ENCODE measurements at regions not wholly inside any gene's neighbourhood (a gene's known extent, or its start where the extent isn't known, plus 50 kb on each side); places are given as distances from the start of the nearest gene placed in this dataset.
"Not testable (repeated sequence)": the region's sequence is repeated elsewhere in the genome, so short reads cannot be mapped to it uniquely, and the experiment has no call there.

DNA sequence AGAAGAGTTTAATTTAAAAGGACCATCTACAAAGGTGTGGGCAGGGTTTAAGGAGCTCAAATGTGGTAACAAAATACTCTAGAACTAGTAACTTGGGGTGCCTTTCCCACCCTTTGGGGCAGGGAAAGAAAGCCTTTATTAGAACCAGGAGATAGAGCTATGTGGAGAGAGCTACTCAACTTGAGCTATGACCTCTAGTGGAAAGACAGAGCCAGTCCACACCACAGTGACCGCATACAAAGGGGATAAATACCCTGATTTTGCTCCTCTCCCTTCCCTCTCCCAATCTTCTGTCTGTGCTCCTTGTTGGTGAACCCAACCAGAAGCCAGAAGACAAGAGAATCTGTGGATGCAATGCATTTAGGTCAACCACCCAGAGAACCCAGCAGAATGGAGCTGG is 54.4 kb upstream of the JAK1 start:
- peak in 1 of 2 experiments; percentile 34 for DNase-seq

GRCh38 chr1:65021795-65022194 is 55.4 kb upstream of the JAK1 start:
- DNase-seq, result no peak

DNA sequence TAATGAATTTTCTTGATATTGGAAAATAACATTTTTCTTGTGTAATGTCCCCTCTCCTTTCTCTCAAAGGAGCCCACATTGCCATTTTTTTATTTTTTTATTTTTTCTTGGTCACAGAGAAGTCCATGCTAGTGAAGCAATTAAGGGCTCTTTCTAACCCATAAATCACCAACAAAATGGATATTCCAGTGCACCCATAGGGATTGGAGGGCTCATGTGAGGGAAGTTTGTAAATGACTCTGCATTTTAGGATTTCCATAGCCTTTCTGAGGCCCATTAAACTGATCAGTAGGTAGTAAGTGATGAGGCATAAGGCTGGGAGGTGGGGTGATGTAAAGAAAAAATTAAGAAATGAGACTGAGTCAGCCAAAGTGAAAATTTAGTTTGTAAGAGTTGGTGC is 55.9 kb upstream of the JAK1 start:
- DNase-seq, result no peak

DNA sequence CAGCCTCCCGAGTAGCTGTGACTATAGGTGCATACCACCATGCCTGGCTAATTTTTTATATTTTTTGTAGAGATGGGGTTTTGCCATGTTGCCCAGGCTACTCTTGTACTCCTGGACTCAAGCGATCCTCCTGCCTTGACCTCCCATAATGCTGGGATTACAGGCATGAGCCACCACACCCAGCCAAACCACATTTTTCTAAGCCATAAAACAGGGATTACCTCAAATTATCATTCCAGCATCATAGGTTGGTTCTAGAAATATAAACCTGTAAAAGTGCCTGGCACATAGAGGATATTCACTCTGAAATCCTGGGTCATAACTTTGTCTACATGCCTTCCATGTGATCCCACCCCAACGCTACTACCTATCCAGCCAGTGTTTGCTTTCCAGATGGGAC is 59.4 kb upstream of the JAK1 start:
- no peak for DNase-seq

DNA sequence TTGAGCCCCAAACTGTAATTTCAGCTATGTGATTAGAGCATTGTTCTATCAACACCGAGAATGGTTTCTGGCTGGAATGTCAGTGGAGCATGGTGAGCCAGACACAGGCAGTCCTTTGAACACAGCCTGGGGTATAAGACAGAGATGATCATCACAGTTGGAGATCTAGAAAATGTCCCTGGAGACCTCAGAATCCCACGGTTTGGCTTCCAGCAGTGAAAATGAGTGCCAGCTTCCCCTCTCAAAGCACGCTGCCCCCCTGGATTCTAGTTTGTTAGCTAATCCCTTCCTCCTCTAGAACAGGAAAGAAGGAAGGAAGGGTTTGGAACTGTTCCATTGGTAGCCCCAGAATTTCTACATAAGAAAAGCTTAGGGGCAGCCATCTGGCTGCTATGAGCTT is 59.9 kb upstream of the JAK1 start:
- no peak for DNase-seq

DNA sequence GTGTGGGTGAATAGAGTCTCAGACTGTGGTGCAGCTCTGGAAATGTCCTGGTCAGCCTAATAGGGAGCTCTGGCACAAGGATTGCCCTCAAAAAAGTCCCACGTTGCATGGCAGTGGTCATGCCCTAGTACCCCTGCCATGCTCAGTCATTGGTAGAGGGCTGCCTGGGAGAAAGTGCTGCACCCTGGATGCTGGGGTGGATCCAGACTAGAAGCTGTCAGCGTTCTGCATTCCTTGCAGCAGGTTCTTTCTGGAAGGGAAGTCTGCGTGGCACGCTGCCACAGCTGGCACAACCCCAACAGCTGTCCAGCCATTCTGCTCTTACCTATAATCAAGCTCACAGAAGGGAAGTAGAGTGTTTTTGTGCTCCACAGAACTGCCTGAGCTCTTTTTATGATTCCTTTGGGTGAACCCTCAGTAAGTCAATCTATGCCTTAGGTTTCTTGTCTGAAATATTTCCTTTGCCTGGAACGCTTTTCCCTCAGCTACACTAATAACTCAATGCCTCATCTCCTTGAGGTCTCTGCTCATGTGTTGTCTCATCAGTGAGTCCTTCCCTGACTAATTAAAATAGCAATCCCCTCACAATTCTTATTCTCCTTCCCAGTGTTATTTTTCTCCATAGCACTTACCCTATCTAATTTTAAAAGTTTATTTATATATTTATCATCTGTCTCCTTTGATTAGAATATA is 61.5 kb upstream of the JAK1 start:
- no peak for DNase-seq

- not testable (repeated sequence) for DNase-seq
These were observed 63.1 kb upstream of the JAK1 start for GRCh38 chr1:65029434-65029833.

- not testable (repeated sequence) for DNase-seq
These were observed 68.5 kb upstream of the JAK1 start for GRCh38 chr1:65034879-65035278.

DNA sequence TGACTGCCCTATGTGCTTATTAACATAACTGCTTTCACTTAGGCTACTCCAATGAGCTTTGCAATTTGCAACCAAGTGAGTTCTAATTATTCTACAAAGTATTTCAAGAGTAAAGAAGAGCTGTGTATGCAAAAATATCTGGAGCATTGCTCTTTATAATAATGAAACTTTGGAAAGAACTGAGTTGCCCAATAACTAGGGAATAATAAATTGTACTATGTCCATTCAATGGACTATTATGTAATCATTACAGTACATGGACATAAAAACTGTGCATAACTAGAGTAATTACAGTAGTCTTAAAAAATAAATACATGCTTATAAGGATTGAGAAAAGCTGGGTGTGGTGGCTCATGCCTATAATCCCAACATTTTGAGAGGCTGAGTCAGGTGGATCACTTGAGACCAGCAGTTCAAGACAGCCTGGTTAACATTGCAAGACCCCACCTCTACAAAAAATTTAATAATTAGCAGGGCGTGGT is 70.3 kb upstream of the JAK1 start:
- DNase-seq, result no peak

GRCh38 chr1:65039066-65039465 is 72.7 kb upstream of the JAK1 start:
- DNase-seq, result no peak

DNA sequence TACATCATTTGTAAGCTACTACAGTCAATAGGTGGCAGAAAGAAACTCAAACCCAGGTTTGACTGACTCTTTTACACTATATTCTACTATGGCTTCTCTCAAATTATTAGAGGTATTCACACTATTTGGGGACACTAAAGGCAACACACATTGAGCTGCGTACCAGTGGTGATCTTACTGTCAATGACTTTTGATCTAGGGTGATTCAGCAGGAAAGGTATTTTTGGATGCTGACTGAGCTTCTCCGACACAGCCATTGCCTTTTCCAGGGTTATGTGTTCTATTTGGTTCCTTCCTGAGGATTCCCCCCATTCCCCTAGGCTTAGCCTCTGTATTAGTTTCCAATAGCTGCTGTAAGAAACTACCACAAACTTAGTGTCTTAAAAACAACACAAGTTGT is 73.2 kb upstream of the JAK1 start:
- DNase-seq, result no peak

GRCh38 chr1:65042467-65042866 is 76.1 kb upstream of the JAK1 start:
- no peak for DNase-seq

- DNase-seq, result no peak
These were observed 78.1 kb upstream of the JAK1 start for GRCh38 chr1:65044411-65044810.

GRCh38 chr1:65045022-65045817 is 78.9 kb upstream of the JAK1 start:
- DNase-seq, result no peak

DNA sequence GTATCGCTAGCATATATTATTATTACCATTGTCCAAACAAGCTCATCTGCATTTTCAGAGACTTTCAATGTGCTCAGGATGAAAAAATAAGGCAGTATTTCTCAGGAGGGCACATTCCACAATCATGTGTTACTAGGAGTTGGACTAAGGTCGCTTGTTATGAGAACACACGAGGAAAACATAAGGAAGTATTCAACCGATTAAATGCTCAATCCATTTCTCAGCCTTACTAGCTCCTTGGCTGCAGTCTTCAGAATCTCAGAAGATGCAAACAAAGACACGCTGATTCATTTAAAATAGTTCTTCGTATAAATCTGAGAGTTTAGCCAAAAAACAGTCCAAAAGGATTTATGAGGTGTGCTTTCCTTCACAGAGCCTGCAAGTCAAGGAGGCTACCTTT is 82.0 kb upstream of the JAK1 start:
- DNase-seq, result no peak

- no peak for DNase-seq
These were observed 83.8 kb upstream of the JAK1 start for GRCh38 chr1:65049941-65050713.

DNA sequence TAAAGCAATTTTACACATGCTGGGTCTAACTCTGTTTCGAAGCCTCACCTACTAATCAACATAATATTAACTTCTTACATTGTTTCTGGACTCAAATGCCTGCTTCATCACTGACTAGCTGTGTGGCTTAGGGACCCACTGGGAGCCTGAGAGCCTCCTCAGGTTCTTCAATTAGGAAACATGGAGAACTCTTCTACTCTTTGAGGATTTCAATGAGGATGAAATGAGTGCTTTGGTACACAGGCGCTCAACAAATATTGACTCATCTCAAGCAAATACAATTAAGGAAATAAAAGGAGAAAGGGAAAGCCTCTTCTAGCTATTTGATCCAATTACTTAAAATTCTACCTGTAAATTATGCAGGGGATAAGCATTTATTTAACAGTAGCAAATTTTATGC is 84.4 kb upstream of the JAK1 start:
- DNase-seq, result no peak

GRCh38 chr1:65054481-65054880 is 88.1 kb upstream of the JAK1 start:
- DNase-seq, result no peak

GRCh38 chr1:65055747-65056146 is 89.4 kb upstream of the JAK1 start:
- DNase-seq, result peak; percentile 92

DNA sequence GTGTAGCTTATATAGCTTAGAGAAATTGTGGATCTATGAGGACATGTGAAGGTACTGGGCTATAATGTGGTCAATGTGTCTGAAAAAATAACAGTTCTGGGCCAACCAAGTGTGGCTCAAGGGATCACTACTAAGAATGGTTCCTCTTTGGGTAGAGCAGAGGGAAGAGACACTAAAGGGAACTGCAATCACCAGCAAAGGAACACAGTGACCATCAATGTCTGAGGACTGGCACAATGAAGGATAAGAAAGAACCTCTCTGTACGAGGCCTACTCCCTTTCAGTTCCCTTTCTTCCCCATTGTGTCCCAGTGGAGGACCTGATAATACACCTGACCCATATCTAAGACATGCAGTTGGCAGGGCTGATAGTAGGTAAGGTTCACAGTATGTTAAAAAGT is 89.9 kb upstream of the JAK1 start:
- DNase-seq, result peak; percentile 78 to 80

- DNase-seq, result no peak
These were observed 90.5 kb upstream of the JAK1 start for GRCh38 chr1:65056866-65057265.

GRCh38 chr1:65059930-65060538 is 88.0 kb upstream of the AK4 start:
- DNase-seq, result peak; percentile 52 to 58

GRCh38 chr1:65062339-65062738 is 85.7 kb upstream of the AK4 start:
- no peak for DNase-seq
